UCSD-AML1 (cell line): ENCODE measurements at regions not wholly inside any gene's neighbourhood (a gene's known extent, or its start where the extent isn't known, plus 50 kb on each side); places are given as distances from the start of the nearest gene placed in this dataset.

Source experiments
- DNase-seq: peaks from one replicate; lab custom pipeline; 2025; ENCODE audit not compliant: unreplicated experiment; lab: John Stamatoyannopoulos, UW

- DNase-seq = peak; percentile 57
Observed at GRCh38 chr13:40069173-40070044, 413.9 kb downstream of the COG6 start.

DNA sequence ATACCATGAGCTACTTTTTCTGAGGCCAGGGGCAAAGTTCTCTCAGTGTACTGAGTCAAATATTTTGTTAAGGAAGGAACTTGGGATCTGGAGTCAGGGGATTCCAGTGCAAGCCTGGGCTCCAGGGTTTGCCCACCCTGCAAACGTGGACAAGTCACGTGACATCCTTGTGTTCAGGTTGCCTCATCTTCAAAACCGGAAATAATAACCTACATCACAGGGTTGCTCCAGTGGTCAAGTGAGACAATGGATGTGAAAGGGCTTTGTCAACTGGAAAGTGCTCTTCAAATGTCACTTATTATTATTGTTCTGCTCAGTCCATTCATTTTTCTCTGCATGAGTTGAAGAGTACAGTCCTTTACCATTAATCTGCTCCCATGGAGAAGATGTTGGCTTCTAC lies 414.9 kb downstream of the COG6 start:
- DNase-seq = no peak

- DNase-seq = no peak
Observed at GRCh38 chr13:40072663-40073120, 417.2 kb downstream of the COG6 start.

- no peak for DNase-seq
Observed at GRCh38 chr13:40074338-40074737, 418.9 kb downstream of the COG6 start.

- DNase-seq = no peak
Observed at GRCh38 chr13:40075281-40075680, 419.8 kb downstream of the COG6 start.

DNA sequence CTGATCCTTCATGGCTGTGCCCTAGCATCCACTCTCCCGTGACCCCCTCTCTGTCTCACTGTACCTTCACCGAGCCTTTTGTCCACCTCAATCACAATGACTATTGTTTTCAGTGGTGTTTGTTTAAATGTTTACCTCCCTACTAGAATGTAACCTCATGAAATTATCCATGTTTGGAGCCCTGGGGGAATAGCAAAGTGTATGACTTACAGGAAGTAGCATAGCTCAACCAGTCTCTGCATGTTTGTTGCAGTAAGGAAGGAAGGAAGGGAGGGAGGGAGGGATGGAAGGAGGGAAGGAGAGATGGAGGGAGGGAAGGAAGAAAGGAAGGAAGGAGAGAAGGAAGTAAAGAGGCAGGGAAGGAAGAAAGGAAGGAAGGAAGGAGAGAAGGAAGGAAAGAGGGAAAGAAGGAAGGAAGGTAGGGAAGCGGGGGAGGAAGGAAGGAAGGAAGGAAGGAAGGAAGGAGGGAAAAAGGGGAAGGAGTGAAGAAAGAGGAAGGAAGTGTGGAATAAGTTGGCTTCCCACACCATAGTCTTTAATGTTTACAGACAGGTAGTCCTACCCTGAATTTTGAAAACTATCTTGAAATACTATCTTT lies 421.4 kb downstream of the COG6 start:
- DNase-seq = no peak

GRCh38 chr13:40077396-40078027 lies 422.1 kb downstream of the COG6 start:
- no peak for DNase-seq

GRCh38 chr13:40079721-40080120 lies 424.3 kb downstream of the COG6 start:
- DNase-seq = no peak

DNA sequence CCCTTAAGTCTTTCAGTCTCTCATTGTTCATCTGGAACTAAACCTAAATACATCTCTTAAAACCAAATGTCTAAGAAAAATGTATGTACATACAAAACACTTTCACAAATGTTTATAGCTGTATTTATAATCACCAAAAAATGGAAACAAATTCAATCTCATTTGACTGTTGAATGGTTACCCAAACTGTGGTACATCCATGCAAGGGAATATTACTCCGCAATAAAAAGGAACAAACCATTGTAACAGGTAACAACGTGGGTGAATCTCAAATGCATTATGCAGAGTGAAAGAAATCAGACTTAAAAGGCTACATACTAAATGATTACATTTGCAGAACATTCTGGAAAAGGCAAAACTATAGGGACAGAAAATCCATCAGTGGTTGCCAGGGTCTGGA lies 425.2 kb downstream of the COG6 start:
- no peak for DNase-seq

DNA sequence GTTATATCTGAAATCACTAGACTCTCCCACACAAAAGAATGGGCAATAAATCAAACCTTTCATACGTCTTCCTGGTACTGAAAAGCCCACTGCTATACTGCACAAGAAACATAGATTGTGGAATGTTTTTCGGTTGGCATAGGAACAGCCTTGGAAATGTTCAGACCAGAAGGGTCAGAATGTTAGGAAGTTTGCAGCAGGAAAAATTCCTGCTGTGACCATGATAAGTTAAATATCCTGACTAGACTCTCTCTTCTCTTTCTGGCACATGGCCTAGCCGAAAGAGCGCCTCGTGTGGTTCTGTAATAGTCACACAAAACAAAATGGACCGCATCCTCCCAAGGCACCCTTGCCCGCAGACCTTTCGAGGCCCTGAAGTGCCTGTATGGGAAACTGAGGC lies 427.2 kb downstream of the COG6 start:
- DNase-seq = no peak

DNA sequence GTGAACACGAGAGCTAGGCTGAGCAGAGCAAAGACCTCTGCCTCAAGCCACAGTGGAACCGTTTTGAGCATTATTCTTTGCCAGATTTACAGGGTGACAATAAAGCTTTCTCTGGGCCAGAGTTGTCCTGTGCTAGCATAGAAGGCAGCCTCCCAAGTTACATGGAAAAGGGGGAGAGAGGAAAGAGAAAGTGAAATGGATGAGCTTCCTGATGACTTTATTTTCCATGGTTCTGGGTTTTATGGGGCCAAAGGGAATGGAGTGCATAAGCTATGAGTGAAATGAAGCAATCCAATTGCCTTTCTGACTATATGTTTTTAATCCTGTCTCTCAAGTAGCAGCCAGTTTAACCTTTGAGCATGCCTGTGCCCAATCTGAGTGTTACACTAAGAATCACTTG lies 428.4 kb downstream of the COG6 start:
- no peak for DNase-seq

GRCh38 chr13:40084934-40085333 lies 429.5 kb downstream of the COG6 start:
- DNase-seq = no peak

- DNase-seq = no peak
Observed at GRCh38 chr13:40087091-40088002, 431.9 kb downstream of the COG6 start.

- DNase-seq = no peak
Observed at GRCh38 chr13:40094056-40094455, 438.6 kb downstream of the COG6 start.

DNA sequence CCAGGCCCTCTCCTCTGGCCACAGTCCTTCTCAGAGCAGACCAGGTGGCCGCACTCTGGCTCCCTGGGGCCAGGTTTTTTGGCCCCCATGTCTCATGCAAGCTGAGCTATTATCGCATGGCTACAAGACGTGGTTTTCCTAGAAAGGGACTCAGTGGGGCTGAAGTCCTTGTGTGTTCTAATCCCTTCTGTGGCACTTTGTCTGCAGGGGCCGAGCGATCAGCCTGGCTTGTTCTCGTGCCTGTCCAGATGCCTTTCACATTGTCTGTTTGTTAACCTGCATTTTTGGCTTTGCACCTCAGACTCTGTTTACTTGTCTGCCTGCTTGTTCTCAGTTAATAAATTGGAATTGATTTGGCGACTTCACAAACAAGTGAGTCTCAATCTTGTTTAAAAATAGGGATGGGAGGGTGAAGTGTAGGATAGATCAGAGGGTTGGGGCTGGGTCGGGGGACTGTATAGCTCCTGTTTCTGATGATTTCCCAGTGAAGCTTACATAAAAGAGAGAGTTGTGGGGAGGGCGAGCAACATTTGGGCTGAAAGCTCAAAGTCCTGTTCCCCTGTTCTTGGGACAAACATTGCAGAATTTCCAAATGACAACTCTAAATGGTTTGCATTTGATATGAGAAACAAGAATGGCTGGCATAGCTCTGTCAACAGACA lies 440.4 kb downstream of the COG6 start:
- DNase-seq = no peak

- DNase-seq = no peak
Observed at GRCh38 chr13:40096357-40096901, 441.0 kb downstream of the COG6 start.

- no peak for DNase-seq
Observed at GRCh38 chr13:40098246-40098645, 442.8 kb downstream of the COG6 start.

DNA sequence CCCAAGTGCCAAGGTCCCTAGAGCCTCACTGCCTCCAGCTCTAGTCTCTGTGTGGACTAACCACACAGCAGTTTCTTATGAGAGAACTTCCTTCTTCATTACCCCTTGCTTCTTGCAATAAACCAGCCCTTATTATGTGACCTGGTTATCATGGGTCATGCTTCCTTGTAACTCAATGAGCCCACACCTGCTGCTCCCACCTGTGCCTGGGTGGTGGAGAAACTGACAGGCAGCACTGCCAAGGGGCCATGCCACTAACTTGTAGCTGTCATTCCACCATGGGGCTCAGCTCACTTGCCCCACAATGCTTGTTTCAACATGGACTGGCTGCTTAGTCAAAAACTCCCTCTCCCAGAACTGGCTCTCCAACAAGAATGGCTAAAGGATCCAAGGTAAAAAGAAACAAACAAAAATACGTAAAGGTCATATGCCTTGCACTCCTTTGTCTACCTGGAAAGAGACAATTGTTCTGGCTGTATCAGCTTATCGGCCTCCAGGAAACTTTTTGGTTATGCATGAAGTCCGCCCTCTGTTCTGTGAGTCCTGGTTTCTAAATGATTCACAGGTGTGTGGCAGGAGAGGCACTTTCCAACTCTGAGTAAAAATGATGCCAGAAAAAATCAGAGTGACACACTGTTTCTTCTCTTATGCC lies 446.4 kb downstream of the COG6 start:
- no peak for DNase-seq

DNA sequence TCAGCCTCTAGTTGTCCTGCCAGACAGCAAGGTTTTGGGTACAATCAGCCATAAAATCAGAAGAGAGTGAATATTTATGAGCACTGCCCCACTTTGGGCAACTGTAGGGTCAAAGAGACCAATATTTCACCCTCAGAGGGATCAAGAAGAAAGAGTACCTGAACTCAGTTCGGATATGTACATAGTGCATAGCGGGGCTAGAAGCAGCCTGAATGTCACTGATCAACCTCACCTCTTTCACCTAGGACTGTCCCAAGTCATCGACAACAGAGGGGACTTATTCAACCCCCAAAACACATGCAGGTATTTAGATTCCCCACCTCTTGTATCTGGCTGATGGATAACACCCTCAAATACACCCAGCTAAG lies 446.9 kb downstream of the COG6 start:
- DNase-seq = no peak

DNA sequence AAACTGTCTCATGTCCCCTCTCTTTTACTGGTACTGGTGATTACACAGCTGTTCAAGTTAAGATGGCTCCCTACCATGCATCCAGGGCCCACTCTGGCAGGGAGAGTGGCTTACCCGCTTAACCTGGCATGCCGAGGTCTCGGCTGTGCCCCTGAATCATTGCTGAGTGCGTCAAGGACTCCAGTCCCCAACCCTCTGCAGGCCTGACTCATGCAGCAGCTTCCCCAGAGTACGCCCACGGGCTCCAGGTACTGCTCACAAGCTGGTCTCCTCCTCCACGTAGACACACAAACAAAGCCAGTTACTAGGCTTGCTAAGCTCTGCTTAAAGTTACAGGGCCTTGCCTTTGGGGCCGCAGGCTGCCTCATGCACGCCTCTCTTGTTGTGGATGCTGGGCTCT lies 447.4 kb downstream of the COG6 start:
- DNase-seq = no peak
